Neural progenitor cell (in vitro differentiated cells): ENCODE measurements at regions not wholly inside any gene's neighbourhood (a gene's known extent, or its start where the extent isn't known, plus 50 kb on each side); places are given as distances from the start of the nearest gene placed in this dataset.

ENCODE experiments used
- EZH2phosphoT487 ChIP-seq: fragments of 200-600 bp; sonication (generic); IDR thresholded peaks from 2 replicates; pipeline ENCODE4 v1.6.1; 2017; ENCODE audit warnings: antibody characterized with exemption
- TF ChIP-seq, protein P1 (sequence below): fragments of 200-600 bp; sonication (generic); IDR thresholded peaks from 2 replicates; pipeline ENCODE4 v1.5.1; 2017; ENCODE audit warnings: antibody characterized with exemption, mild to moderate bottlenecking

DNA sequence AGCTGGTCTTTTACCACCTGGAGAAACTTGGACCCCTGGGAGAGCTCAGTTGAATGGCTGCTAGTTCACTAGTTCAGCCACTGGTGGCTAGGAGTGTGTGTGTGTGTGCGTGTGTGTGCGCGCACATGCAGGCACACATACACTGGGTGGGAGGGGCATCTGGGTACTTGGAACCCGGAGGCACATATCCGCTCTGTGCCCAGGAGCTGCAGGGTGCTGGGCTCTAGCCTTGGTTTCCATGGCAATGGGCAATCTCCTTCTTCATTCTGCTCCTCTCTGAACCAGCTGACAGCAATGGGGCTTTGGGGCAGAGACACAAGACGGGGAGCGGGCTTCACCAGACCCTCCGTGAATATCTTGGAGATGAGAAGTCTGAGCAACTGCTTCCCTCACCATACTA is 87.1 kb upstream of the DISP3 start:
- no peak for TF ChIP-seq EZH2phosphoT487
- TF ChIP-seq, protein P1, sequence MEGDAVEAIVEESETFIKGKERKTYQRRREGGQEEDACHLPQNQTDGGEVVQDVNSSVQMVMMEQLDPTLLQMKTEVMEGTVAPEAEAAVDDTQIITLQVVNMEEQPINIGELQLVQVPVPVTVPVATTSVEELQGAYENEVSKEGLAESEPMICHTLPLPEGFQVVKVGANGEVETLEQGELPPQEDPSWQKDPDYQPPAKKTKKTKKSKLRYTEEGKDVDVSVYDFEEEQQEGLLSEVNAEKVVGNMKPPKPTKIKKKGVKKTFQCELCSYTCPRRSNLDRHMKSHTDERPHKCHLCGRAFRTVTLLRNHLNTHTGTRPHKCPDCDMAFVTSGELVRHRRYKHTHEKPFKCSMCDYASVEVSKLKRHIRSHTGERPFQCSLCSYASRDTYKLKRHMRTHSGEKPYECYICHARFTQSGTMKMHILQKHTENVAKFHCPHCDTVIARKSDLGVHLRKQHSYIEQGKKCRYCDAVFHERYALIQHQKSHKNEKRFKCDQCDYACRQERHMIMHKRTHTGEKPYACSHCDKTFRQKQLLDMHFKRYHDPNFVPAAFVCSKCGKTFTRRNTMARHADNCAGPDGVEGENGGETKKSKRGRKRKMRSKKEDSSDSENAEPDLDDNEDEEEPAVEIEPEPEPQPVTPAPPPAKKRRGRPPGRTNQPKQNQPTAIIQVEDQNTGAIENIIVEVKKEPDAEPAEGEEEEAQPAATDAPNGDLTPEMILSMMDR: no peak
